Activated B cell treated with CpG ODN at 0.5 μM for 24 hours (primary cell): ENCODE measurements at regions not wholly inside any gene's neighbourhood (a gene's known extent, or its start where the extent isn't known, plus 50 kb on each side); places are given as distances from the start of the nearest gene placed in this dataset.
A peak's percentile ranks its signal among the peaks of the same experiment; 100 is the strongest.

ENCODE experiments used
- ATAC-seq: fragments of 200-7000 bp; cut with Tn5 transposase; one replicate; pipeline ENCODE4 v1.10.0; 2021; ENCODE audit warnings: low read depth, mild to moderate bottlenecking, moderate library complexity
- CTCF ChIA-PET: fragments of 350-600 bp; sonication (Branson Sonifier 250); formaldehyde crosslinking; loops from one replicate; lab custom pipeline; 2021; ENCODE audit warnings: antibody characterized with exemption; lab: Charles Lee
- POLR2A ChIA-PET: fragments of 350-600 bp; sonication (Branson Sonifier 250); formaldehyde crosslinking; loops from one replicate; lab custom pipeline; 2021; ENCODE audit warnings: antibody characterized with exemption; lab: Charles Lee
- DNase-seq: peaks from one replicate; pipeline ENCODE4 v3.0.0; 2022
- H3K27ac Mint-ChIP-seq: one replicate; pipeline ENCODE4 v1.8.0; 2020; ENCODE audit warnings: mixed read lengths
- H3K27me3 Mint-ChIP-seq: one replicate; pipeline ENCODE4 v1.8.0; 2021; ENCODE audit warnings: mixed read lengths
- H3K36me3 Mint-ChIP-seq: one replicate; pipeline ENCODE4 v1.8.0; 2021; ENCODE audit warnings: low read depth, mixed read lengths
- H3K4me1 Mint-ChIP-seq: one replicate; pipeline ENCODE4 v1.8.0; 2021; ENCODE audit warnings: mixed read lengths
- H3K4me3 Mint-ChIP-seq: one replicate; pipeline ENCODE4 v1.8.0; 2020; ENCODE audit warnings: mild to moderate bottlenecking, mixed read lengths
- H3K9me3 Mint-ChIP-seq: one replicate; pipeline ENCODE4 v1.8.0; 2020; ENCODE audit warnings: mixed read lengths
- intact Hi-C: fragments of 100-400 bp; cut with micrococcal nuclease; formaldehyde crosslinking; loops from one replicate; pipeline ENCODE4 v1.15.1; 2024
- TF ChIP-seq, protein P1 (sequence below): fragments of 200-600 bp; IDR thresholded peaks from one replicate; pipeline ENCODE4 v1.8.0; 2022; ENCODE audit warnings: antibody characterized with exemption, mild to moderate bottlenecking

GRCh38 chr12:13676880-13677279, 304.5 kb downstream of the GRIN2B start:
- H3K4me1 Mint-ChIP-seq, result no peaks in the 10 kb centered on the region
- POLR2A ChIA-PET, result no interaction called here
- ATAC-seq (no peak), DNase-seq (no peak)
- H3K9me3 Mint-ChIP-seq, result no peaks in the 10 kb centered on the region
- peaks cover 18% of the 10 kb centered on the region for H3K27me3 Mint-ChIP-seq
- no peak overlapping the region for H3K27ac Mint-ChIP-seq
- intact Hi-C loops, result no loop called here
- CTCF ChIA-PET, result no interaction called here
- H3K4me3 Mint-ChIP-seq, result no peak overlapping the region
- H3K36me3 Mint-ChIP-seq, result no peaks in the 10 kb centered on the region
- TF ChIP-seq, protein P1, sequence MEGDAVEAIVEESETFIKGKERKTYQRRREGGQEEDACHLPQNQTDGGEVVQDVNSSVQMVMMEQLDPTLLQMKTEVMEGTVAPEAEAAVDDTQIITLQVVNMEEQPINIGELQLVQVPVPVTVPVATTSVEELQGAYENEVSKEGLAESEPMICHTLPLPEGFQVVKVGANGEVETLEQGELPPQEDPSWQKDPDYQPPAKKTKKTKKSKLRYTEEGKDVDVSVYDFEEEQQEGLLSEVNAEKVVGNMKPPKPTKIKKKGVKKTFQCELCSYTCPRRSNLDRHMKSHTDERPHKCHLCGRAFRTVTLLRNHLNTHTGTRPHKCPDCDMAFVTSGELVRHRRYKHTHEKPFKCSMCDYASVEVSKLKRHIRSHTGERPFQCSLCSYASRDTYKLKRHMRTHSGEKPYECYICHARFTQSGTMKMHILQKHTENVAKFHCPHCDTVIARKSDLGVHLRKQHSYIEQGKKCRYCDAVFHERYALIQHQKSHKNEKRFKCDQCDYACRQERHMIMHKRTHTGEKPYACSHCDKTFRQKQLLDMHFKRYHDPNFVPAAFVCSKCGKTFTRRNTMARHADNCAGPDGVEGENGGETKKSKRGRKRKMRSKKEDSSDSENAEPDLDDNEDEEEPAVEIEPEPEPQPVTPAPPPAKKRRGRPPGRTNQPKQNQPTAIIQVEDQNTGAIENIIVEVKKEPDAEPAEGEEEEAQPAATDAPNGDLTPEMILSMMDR, result no peak

- CTCF ChIA-PET, result no interaction called here
- POLR2A ChIA-PET, result no interaction called here
- Mint-ChIP-seq H3K36me3 (no peaks in the 10 kb centered on the region), H3K4me3 (no peak overlapping the region), H3K9me3 (no peaks in the 10 kb centered on the region), H3K27ac (no peak overlapping the region), H3K27me3 (peaks cover 23% of the 10 kb centered on the region), H3K4me1 (no peaks in the 10 kb centered on the region)
- no peak for DNase-seq
- TF ChIP-seq, protein P1, result no peak
- ATAC-seq, result no peak
- intact Hi-C loops, result no loop called here
Observed at GRCh38 chr12:13670285-13670866, 311.0 kb downstream of the GRIN2B start.

DNA sequence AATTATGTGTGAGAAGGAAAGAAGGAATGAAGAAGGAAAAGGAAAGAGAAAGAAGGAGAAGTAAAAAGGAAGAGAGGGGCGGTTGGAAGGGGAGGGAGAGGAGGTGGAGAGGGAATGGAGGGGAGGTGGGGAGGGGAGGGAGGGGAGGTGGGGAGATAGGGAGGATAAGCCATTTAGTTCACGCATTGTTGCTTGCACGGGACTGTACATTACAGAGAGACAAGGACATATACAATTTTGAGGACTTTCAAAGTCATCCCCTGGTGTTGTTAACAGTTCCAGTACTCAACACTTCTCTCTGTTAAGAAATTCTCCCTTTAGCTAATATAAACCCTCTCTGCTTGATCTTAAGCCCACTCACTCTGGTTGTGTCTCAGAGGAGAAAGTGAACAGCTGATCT, 312.5 kb downstream of the GRIN2B start:
- no peak overlapping the region for H3K4me3 Mint-ChIP-seq
- TF ChIP-seq, protein P1, result no peak
- no peaks in the 10 kb centered on the region for H3K9me3 Mint-ChIP-seq
- H3K27ac Mint-ChIP-seq, result no peak overlapping the region
- no peaks in the 10 kb centered on the region for H3K36me3 Mint-ChIP-seq
- CTCF ChIA-PET, result interaction anchor here (1.2 kb wide), 1 partner anchor 307 kb away, joined by 4 read pairs; no protein-coding TSS in a partner anchor
- DNase-seq (no peak), ATAC-seq (no peak)
- no peaks in the 10 kb centered on the region for H3K4me1 Mint-ChIP-seq
- intact Hi-C loops, result no loop called here
- peaks cover 23% of the 10 kb centered on the region for H3K27me3 Mint-ChIP-seq
- POLR2A ChIA-PET, result no interaction called here

DNA sequence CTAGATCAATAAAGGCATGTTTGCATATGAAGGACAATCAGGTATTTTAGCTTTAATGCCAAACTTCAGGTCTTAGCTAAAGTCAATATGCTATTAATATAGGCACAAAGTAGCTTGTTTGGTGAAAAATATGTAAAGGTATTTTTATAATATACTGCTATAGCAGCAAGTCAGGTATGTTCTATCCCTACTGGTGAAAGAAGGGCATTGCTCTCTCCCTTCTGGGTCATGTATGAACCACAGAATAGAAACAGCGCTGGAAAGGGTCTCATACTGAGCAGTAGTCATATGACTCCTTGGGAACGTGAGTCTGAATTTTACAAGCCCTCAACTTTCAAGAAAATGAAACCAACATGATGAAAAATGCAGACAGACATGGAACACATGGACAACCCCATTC, 314.6 kb downstream of the GRIN2B start:
- ChIA-PET POLR2A (no interaction called here), CTCF (interaction anchor here (2.8 kb wide), 1 partner anchor 305 kb away, joined by 19 read pairs; no protein-coding TSS in a partner anchor)
- peaks cover 15% of the 10 kb centered on the region for H3K27me3 Mint-ChIP-seq
- intact Hi-C loops, result no loop called here
- H3K4me3 Mint-ChIP-seq, result no peak overlapping the region
- no peaks in the 10 kb centered on the region for H3K4me1 Mint-ChIP-seq
- no peak for DNase-seq
- H3K36me3 Mint-ChIP-seq, result no peaks in the 10 kb centered on the region
- TF ChIP-seq, protein P1, result no peak
- H3K9me3 Mint-ChIP-seq, result no peaks in the 10 kb centered on the region
- no peak for ATAC-seq
- no peak overlapping the region for H3K27ac Mint-ChIP-seq

- Mint-ChIP-seq H3K9me3 (no peaks in the 10 kb centered on the region), H3K4me3 (no peak overlapping the region), H3K36me3 (no peaks in the 10 kb centered on the region), H3K27me3 (no peaks in the 10 kb centered on the region), H3K27ac (no peak overlapping the region), H3K4me1 (no peaks in the 10 kb centered on the region)
- ChIA-PET POLR2A (interaction anchor here (0.6 kb wide), 1 partner anchor 755 kb away, joined by 3 read pairs; no protein-coding TSS in a partner anchor), CTCF (interaction anchor here (1.2 to 7.5 kb wide), 12 partner anchors 11 to 506 kb away, joined by 3 to 95 read pairs (median 5); no protein-coding TSS in a partner anchor)
- TF ChIP-seq, protein P1, result peak; percentile 68
- intact Hi-C loops, result loop anchor here (1.0 to 2.0 kb wide), 6 partner anchors 124 to 745 kb away; no protein-coding TSS in a partner anchor
- no peak for DNase-seq
- peak; percentile 58 for ATAC-seq
Observed at GRCh38 chr12:13661005-13661887, 320.2 kb downstream of the GRIN2B start.
